Mesendoderm (in vitro differentiated cells): ENCODE measurements at regions not wholly inside any gene's neighbourhood (a gene's known extent, or its start where the extent isn't known, plus 50 kb on each side); places are given as distances from the start of the nearest gene placed in this dataset.

Experiments used
- DNase-seq: peaks from one replicate; pipeline ENCODE4 v3.0.0; 2013
- H2AK5ac ChIP-seq: 2 replicates; pipeline ENCODE4 v1.6.1; 2013; ENCODE audit warnings: low read length, inconsistent platforms
- H2BK120ac ChIP-seq: 2 replicates; pipeline ENCODE4 v1.6.1; 2013; ENCODE audit warnings: low read depth, mild to moderate bottlenecking, low read length, moderate library complexity, mixed read lengths
- H2BK15ac ChIP-seq: replicated peaks from 2 replicates; pipeline ENCODE4 v1.6.1; 2013; ENCODE audit warnings: low read depth, mild to moderate bottlenecking, moderate library complexity
- H2BK5ac ChIP-seq: 2 replicates; pipeline ENCODE4 v1.6.1; 2013; ENCODE audit warnings: low read length, inconsistent platforms
- H3K18ac ChIP-seq: 2 replicates; pipeline ENCODE4 v1.6.1; 2013; ENCODE audit warnings: mild to moderate bottlenecking, low read length, mixed read lengths
- H3K23ac ChIP-seq: one replicate; pipeline ENCODE4 v1.6.1; 2013; ENCODE audit warnings: low read length
- H3K27ac ChIP-seq: 2 replicates; pipeline ENCODE4 v1.5.1; 2013; ENCODE audit warnings: low read depth, mild to moderate bottlenecking, inconsistent platforms, low read length, moderate library complexity
- H3K27me3 ChIP-seq: 2 replicates; pipeline ENCODE4 v1.6.1; 2013; ENCODE audit warnings: low read length, control low read depth, mild to moderate bottlenecking, inconsistent platforms; ENCODE audit not compliant: insufficient read depth, poor library complexity
- H3K36me3 ChIP-seq: 2 replicates; pipeline ENCODE4 v1.6.1; 2013; ENCODE audit warnings: low read length, inconsistent platforms; ENCODE audit not compliant: control insufficient read depth, insufficient read depth
- H3K4ac ChIP-seq: one replicate; pipeline ENCODE4 v1.6.1; 2013; ENCODE audit warnings: low read depth, mild to moderate bottlenecking, low read length, moderate library complexity
- H3K4me1 ChIP-seq: 2 replicates; pipeline ENCODE4 v1.6.1; 2013; ENCODE audit warnings: low read depth, low read length, inconsistent platforms; ENCODE audit not compliant: control insufficient read depth
- H3K4me2 ChIP-seq: 2 replicates; pipeline ENCODE4 v1.6.1; 2013; ENCODE audit warnings: low read length
- H3K4me3 ChIP-seq: 2 replicates; pipeline ENCODE4 v1.5.1; 2013; ENCODE audit warnings: mild to moderate bottlenecking, low read length
- H3K56ac ChIP-seq: one replicate; pipeline ENCODE4 v1.6.1; 2013; ENCODE audit warnings: low read length
- H3K79me1 ChIP-seq: 2 replicates; pipeline ENCODE4 v1.6.1; 2013; ENCODE audit warnings: low read length, inconsistent platforms
- H3K79me2 ChIP-seq: 2 replicates; pipeline ENCODE4 v1.6.1; 2013; ENCODE audit warnings: mild to moderate bottlenecking, low read length; ENCODE audit not compliant: control insufficient read depth, insufficient read depth
- H3K9ac ChIP-seq: 2 replicates; pipeline ENCODE4 v1.6.1; 2013; ENCODE audit warnings: low read length, inconsistent platforms
- H4K5ac ChIP-seq: one replicate; pipeline ENCODE4 v1.6.1; 2013; ENCODE audit warnings: low read length
- H4K8ac ChIP-seq: one replicate; pipeline ENCODE4 v1.6.1; 2013; ENCODE audit warnings: low read depth, mild to moderate bottlenecking, control low read depth, low read length, moderate library complexity
- WGBS: extraction: QIAGEN DNeasy Blood & Tissue Kit; methylation state at CpG from one replicate; pipeline ENCODE4 v1.1.7; 2013; ENCODE audit warnings: low lambda C conversion rate, missing lambda C conversion rate; ENCODE audit not compliant: insufficient coverage; ENCODE audit errors: extremely low coverage; 5-methylcytosine and 5-hydroxymethylcytosine counted together

- no peak overlapping the region for H3K18ac ChIP-seq
- no peak overlapping the region for H3K4ac ChIP-seq
- no peak overlapping the region for H3K56ac ChIP-seq
- peak; percentile 67 for DNase-seq
- H2BK5ac ChIP-seq, result no peak overlapping the region
- no peaks in the 10 kb centered on the region for H3K27me3 ChIP-seq
- H3K36me3 ChIP-seq, result no peaks in the 10 kb centered on the region
- no CpG with 5 or more reads among the region's 8 CpGs for WGBS
- H3K79me2 ChIP-seq, result no peaks in the 10 kb centered on the region
- H3K4me3 ChIP-seq, result no peak overlapping the region
- H3K27ac ChIP-seq, result no peak overlapping the region
- H4K5ac ChIP-seq, result no peak overlapping the region
- H3K4me2 ChIP-seq, result no peak overlapping the region
- no peak overlapping the region for H2BK15ac ChIP-seq
- H3K4me1 ChIP-seq, result no peaks in the 10 kb centered on the region
- H2AK5ac ChIP-seq, result no peak overlapping the region
- H3K23ac ChIP-seq, result no peak overlapping the region
- no peak overlapping the region for H2BK120ac ChIP-seq
- H4K8ac ChIP-seq, result no peak overlapping the region
- no peak overlapping the region for H3K9ac ChIP-seq
- H3K79me1 ChIP-seq, result no peaks in the 10 kb centered on the region
Observed at GRCh38 chr12:126734710-126735109, 1532.3 kb upstream of the TMEM132C start.

- H3K4ac ChIP-seq, result no peak overlapping the region
- no peak overlapping the region for H3K4me3 ChIP-seq
- no peak overlapping the region for H2BK120ac ChIP-seq
- H3K56ac ChIP-seq, result no peak overlapping the region
- H3K9ac ChIP-seq, result no peak overlapping the region
- no peak overlapping the region for H3K23ac ChIP-seq
- no peak overlapping the region for H2BK5ac ChIP-seq
- no peaks in the 10 kb centered on the region for H3K79me1 ChIP-seq
- no peak overlapping the region for H4K8ac ChIP-seq
- H3K4me1 ChIP-seq, result no peaks in the 10 kb centered on the region
- no peak overlapping the region for H2BK15ac ChIP-seq
- H3K79me2 ChIP-seq, result no peaks in the 10 kb centered on the region
- no peaks in the 10 kb centered on the region for H3K36me3 ChIP-seq
- no peak overlapping the region for H3K4me2 ChIP-seq
- WGBS, result no CpG with 5 or more reads among the region's 12 CpGs
- H2AK5ac ChIP-seq, result no peak overlapping the region
- H3K27ac ChIP-seq, result no peak overlapping the region
- no peak overlapping the region for H3K18ac ChIP-seq
- no peaks in the 10 kb centered on the region for H3K27me3 ChIP-seq
- H4K5ac ChIP-seq, result no peak overlapping the region
- DNase-seq, result no peak
Observed at GRCh38 chr12:126741536-126742240, 1525.3 kb upstream of the TMEM132C start.

GRCh38 chr12:126742241-126742641 is 1524.7 kb upstream of the TMEM132C start:
- H3K4me1 ChIP-seq, result no peaks in the 10 kb centered on the region
- H3K9ac ChIP-seq, result no peak overlapping the region
- no peak overlapping the region for H2AK5ac ChIP-seq
- no peak overlapping the region for H3K4me2 ChIP-seq
- H3K36me3 ChIP-seq, result no peaks in the 10 kb centered on the region
- H3K23ac ChIP-seq, result no peak overlapping the region
- H2BK120ac ChIP-seq, result no peak overlapping the region
- H2BK15ac ChIP-seq, result no peak overlapping the region
- DNase-seq, result no peak
- H4K5ac ChIP-seq, result no peak overlapping the region
- H4K8ac ChIP-seq, result no peak overlapping the region
- H3K4ac ChIP-seq, result no peak overlapping the region
- no peaks in the 10 kb centered on the region for H3K27me3 ChIP-seq
- no CpG with 5 or more reads among the region's 9 CpGs for WGBS
- no peak overlapping the region for H3K4me3 ChIP-seq
- H3K79me1 ChIP-seq, result no peaks in the 10 kb centered on the region
- H3K27ac ChIP-seq, result no peak overlapping the region
- H2BK5ac ChIP-seq, result no peak overlapping the region
- no peak overlapping the region for H3K18ac ChIP-seq
- no peaks in the 10 kb centered on the region for H3K79me2 ChIP-seq
- H3K56ac ChIP-seq, result no peak overlapping the region

GRCh38 chr12:126747530-126748149 is 1519.3 kb upstream of the TMEM132C start:
- no CpG with 5 or more reads among the region's 11 CpGs for WGBS

GRCh38 chr12:126752021-126752420 is 1514.9 kb upstream of the TMEM132C start:
- Histone ChIP-seq H3K4me2 (no peak overlapping the region), H3K4me3 (no peak overlapping the region), H2BK5ac (no peak overlapping the region), H3K79me2 (no peaks in the 10 kb centered on the region), H3K36me3 (no peaks in the 10 kb centered on the region), H3K4me1 (no peaks in the 10 kb centered on the region), H2AK5ac (no peak overlapping the region), H2BK120ac (no peak overlapping the region), H3K79me1 (no peaks in the 10 kb centered on the region), H2BK15ac (no peak overlapping the region), H3K4ac (no peak overlapping the region), H3K56ac (no peak overlapping the region), H4K5ac (no peak overlapping the region), H3K23ac (no peak overlapping the region), H3K27me3 (no peaks in the 10 kb centered on the region), H3K9ac (no peak overlapping the region), H3K18ac (no peak overlapping the region), H3K27ac (no peak overlapping the region), H4K8ac (no peak overlapping the region)
- DNase-seq, result no peak
- WGBS, result no CpG with 5 or more reads among the region's 4 CpGs

More at GRCh38 chr12:126747530-126748149, 1519.3 kb upstream of the TMEM132C start:
- H4K8ac ChIP-seq, result no peak overlapping the region
- H2BK5ac ChIP-seq, result no peak overlapping the region
- no peak overlapping the region for H2BK15ac ChIP-seq
- no peak overlapping the region for H4K5ac ChIP-seq
- H3K18ac ChIP-seq, result no peak overlapping the region
- no peaks in the 10 kb centered on the region for H3K36me3 ChIP-seq
- no peaks in the 10 kb centered on the region for H3K4me1 ChIP-seq
- no peaks in the 10 kb centered on the region for H3K27me3 ChIP-seq
- no peak overlapping the region for H3K27ac ChIP-seq
- no peaks in the 10 kb centered on the region for H3K79me2 ChIP-seq
- H3K23ac ChIP-seq, result no peak overlapping the region
- no peak overlapping the region for H3K9ac ChIP-seq
- H3K56ac ChIP-seq, result no peak overlapping the region
- no peak overlapping the region for H3K4ac ChIP-seq
- DNase-seq, result peak; percentile 54
- H2AK5ac ChIP-seq, result no peak overlapping the region
- no peaks in the 10 kb centered on the region for H3K79me1 ChIP-seq
- H2BK120ac ChIP-seq, result no peak overlapping the region
- no peak overlapping the region for H3K4me3 ChIP-seq
- no peak overlapping the region for H3K4me2 ChIP-seq
